Astrocyte (in vitro differentiated cells and primary cell): ENCODE measurements at regions not wholly inside any gene's neighbourhood (a gene's known extent, or its start where the extent isn't known, plus 50 kb on each side); places are given as distances from the start of the nearest gene placed in this dataset.

Source experiments
- DNase-seq: peaks from one replicate; pipeline ENCODE4 v3.0.0-alpha.2; 2010; ENCODE audit warnings: low read depth
- FAIRE-seq: peaks from 2 replicates; lab custom pipeline; 2011; peaks lifted over from hg19 to GRCh38; lab: Jason Lieb, UNC
- H2AFZ ChIP-seq: 2 replicates; pipeline ENCODE4 v1.6.0; 2012; ENCODE audit warnings: low read depth, low read length, inconsistent platforms
- H3K27ac ChIP-seq: 2 replicates; pipeline ENCODE4 v1.5.1; 2011; ENCODE audit warnings: low read depth, low read length, inconsistent platforms
- H3K27me3 ChIP-seq: 2 replicates; pipeline ENCODE4 v1.6.0; 2011; ENCODE audit warnings: low read length, inconsistent platforms; ENCODE audit not compliant: insufficient read depth
- H3K36me3 ChIP-seq: 2 replicates; pipeline ENCODE4 v1.5.1; 2011; ENCODE audit warnings: low read length, inconsistent platforms; ENCODE audit not compliant: insufficient read depth
- H3K4me1 ChIP-seq: 2 replicates; pipeline ENCODE4 v1.5.1; 2011; ENCODE audit warnings: low read length, inconsistent platforms; ENCODE audit not compliant: insufficient read depth
- H3K4me2 ChIP-seq: 2 replicates; pipeline ENCODE4 v1.6.0; 2012; ENCODE audit warnings: low read length, inconsistent platforms
- H3K4me3 ChIP-seq: 2 replicates; pipeline ENCODE4 v1.5.1; 2011; ENCODE audit warnings: low read depth, mild to moderate bottlenecking, low read length, inconsistent platforms; ENCODE audit not compliant: insufficient read depth
- H3K79me2 ChIP-seq: 2 replicates; pipeline ENCODE4 v1.6.0; 2012; ENCODE audit warnings: mild to moderate bottlenecking, low read length, inconsistent platforms; ENCODE audit not compliant: insufficient read depth
- H3K9ac ChIP-seq: 2 replicates; pipeline ENCODE4 v1.6.0; 2012; ENCODE audit warnings: mild to moderate bottlenecking, low read length, inconsistent platforms
- H3K9me3 ChIP-seq: 2 replicates; pipeline ENCODE4 v1.5.1; 2012; ENCODE audit warnings: low read depth, mild to moderate bottlenecking, low read length, inconsistent platforms; ENCODE audit not compliant: insufficient read depth
- H4K20me1 ChIP-seq: 2 replicates; pipeline ENCODE4 v1.6.0; 2012; ENCODE audit warnings: low read length, inconsistent platforms; ENCODE audit not compliant: insufficient read depth
- H3K27ac Mint-ChIP-seq: one replicate; pipeline ENCODE4 v1.8.0; 2021; ENCODE audit warnings: mild to moderate bottlenecking, mixed read lengths; ENCODE audit not compliant: unreplicated experiment
- H3K27me3 Mint-ChIP-seq: one replicate; pipeline ENCODE4 v1.8.0; 2021; ENCODE audit warnings: low read depth, mixed read lengths; ENCODE audit not compliant: unreplicated experiment
- H3K36me3 Mint-ChIP-seq: one replicate; pipeline ENCODE4 v1.8.0; 2021; ENCODE audit warnings: low read depth, mixed read lengths; ENCODE audit not compliant: unreplicated experiment
- H3K4me1 Mint-ChIP-seq: one replicate; pipeline ENCODE4 v1.8.0; 2021; ENCODE audit warnings: low read depth, mixed read lengths; ENCODE audit not compliant: unreplicated experiment
- H3K4me3 Mint-ChIP-seq: one replicate; pipeline ENCODE4 v1.8.0; 2021; ENCODE audit warnings: mild to moderate bottlenecking, moderate library complexity, mixed read lengths; ENCODE audit not compliant: unreplicated experiment
- H3K9me3 Mint-ChIP-seq: one replicate; pipeline ENCODE4 v1.8.0; 2021; ENCODE audit warnings: mild to moderate bottlenecking, mixed read lengths; ENCODE audit not compliant: unreplicated experiment
- CTCF ChIP-seq: IDR thresholded peaks from 2 replicates; pipeline ENCODE4 v1.5.1; 2011; ENCODE audit warnings: low read depth, mild to moderate bottlenecking, inconsistent platforms, low read length, moderate library complexity; ENCODE audit not compliant: insufficient read depth
- EZH2 ChIP-seq: IDR thresholded peaks from 2 replicates; pipeline ENCODE4 v1.6.1; 2012; ENCODE audit warnings: mild to moderate bottlenecking, low read length, inconsistent platforms; ENCODE audit not compliant: insufficient read depth

- no peak overlapping the region for H3K27ac Mint-ChIP-seq
- H3K4me3 ChIP-seq, result no peak overlapping the region
- H3K27me3 Mint-ChIP-seq, result no peaks in the 10 kb centered on the region
- TF ChIP-seq EZH2, result no peak
- no peak overlapping the region for H3K4me2 ChIP-seq
- no peaks in the 10 kb centered on the region for H3K36me3 ChIP-seq
- no peaks in the 10 kb centered on the region for H4K20me1 ChIP-seq
- H3K36me3 Mint-ChIP-seq, result no peaks in the 10 kb centered on the region
- no peaks in the 10 kb centered on the region for H3K79me2 ChIP-seq
- H3K27ac ChIP-seq, result no peak overlapping the region
- H3K9me3 ChIP-seq, result no peaks in the 10 kb centered on the region
- no peak for FAIRE-seq
- no peak for DNase-seq
- H3K4me3 Mint-ChIP-seq, result no peak overlapping the region
- no peaks in the 10 kb centered on the region for H3K4me1 Mint-ChIP-seq
- no peak overlapping the region for H3K9ac ChIP-seq
- no peaks in the 10 kb centered on the region for H3K4me1 ChIP-seq
- H3K9me3 Mint-ChIP-seq, result no peaks in the 10 kb centered on the region
- H2AFZ ChIP-seq, result no peak overlapping the region
- H3K27me3 ChIP-seq, result no peaks in the 10 kb centered on the region
These were observed 456.5 kb downstream of the UTRN start for GRCh38 chr6:144741659-144742058.

- no peak overlapping the region for H3K4me2 ChIP-seq
- Mint-ChIP-seq H3K27ac (no peak overlapping the region), H3K4me1 (peaks cover 6% of the 10 kb centered on the region), H3K4me3 (no peak overlapping the region), H3K27me3 (no peaks in the 10 kb centered on the region), H3K9me3 (no peaks in the 10 kb centered on the region), H3K36me3 (no peaks in the 10 kb centered on the region)
- peaks cover 4% of the 10 kb centered on the region for H3K4me1 ChIP-seq
- FAIRE-seq, result no peak
- TF ChIP-seq CTCF, result no peak
- TF ChIP-seq EZH2, result no peak
- no peaks in the 10 kb centered on the region for H3K79me2 ChIP-seq
- H3K4me3 ChIP-seq, result no peak overlapping the region
- no peaks in the 10 kb centered on the region for H4K20me1 ChIP-seq
- H3K36me3 ChIP-seq, result no peaks in the 10 kb centered on the region
- H3K9me3 ChIP-seq, result no peaks in the 10 kb centered on the region
- H3K27me3 ChIP-seq, result no peaks in the 10 kb centered on the region
- DNase-seq, result no peak
- no peak overlapping the region for H2AFZ ChIP-seq
- H3K27ac ChIP-seq, result no peak overlapping the region
- H3K9ac ChIP-seq, result no peak overlapping the region
These were observed 457.6 kb downstream of the UTRN start for GRCh38 chr6:144742779-144743178.

- no peaks in the 10 kb centered on the region for H3K9me3 ChIP-seq
- no peaks in the 10 kb centered on the region for H3K36me3 ChIP-seq
- H3K4me3 ChIP-seq, result no peak overlapping the region
- Mint-ChIP-seq H3K4me3 (no peak overlapping the region), H3K27ac (no peak overlapping the region), H3K27me3 (no peaks in the 10 kb centered on the region), H3K9me3 (no peaks in the 10 kb centered on the region), H3K4me1 (peaks cover 6% of the 10 kb centered on the region), H3K36me3 (no peaks in the 10 kb centered on the region)
- no peak overlapping the region for H3K9ac ChIP-seq
- H3K27me3 ChIP-seq, result no peaks in the 10 kb centered on the region
- no peak for DNase-seq
- no peaks in the 10 kb centered on the region for H3K79me2 ChIP-seq
- H4K20me1 ChIP-seq, result no peaks in the 10 kb centered on the region
- FAIRE-seq, result no peak
- no peak overlapping the region for H2AFZ ChIP-seq
- no peak overlapping the region for H3K4me2 ChIP-seq
- TF ChIP-seq EZH2, result no peak
- H3K4me1 ChIP-seq, result peaks cover 4% of the 10 kb centered on the region
- H3K27ac ChIP-seq, result no peak overlapping the region
These were observed 459.6 kb downstream of the UTRN start for GRCh38 chr6:144744720-144745119.
